ENCODE measurements at regions not wholly inside any gene's neighbourhood (a gene's known extent, or its start where the extent isn't known, plus 50 kb on each side); places are given as distances from the start of the nearest gene placed in this dataset.

DNA sequence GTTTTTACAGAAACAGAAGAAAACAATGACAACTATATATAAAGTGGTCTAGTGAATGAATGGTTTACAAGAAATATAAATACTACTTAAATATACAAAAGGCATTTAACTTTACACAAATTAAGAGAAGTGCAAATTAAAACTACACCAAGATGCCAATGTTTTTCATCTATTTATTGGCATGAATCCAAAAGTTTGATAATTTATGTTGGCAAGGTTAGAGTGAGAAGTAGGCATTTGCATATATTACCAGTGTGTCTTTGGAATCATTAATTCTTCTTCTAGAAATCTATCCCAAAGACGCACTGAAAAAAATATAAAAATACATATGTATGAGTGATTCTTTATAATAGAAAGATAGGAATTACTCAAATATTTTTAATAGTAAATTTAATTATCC lies 457.4 kb downstream of the MDFIC start:
- DNase-seq (ENCODE audit: low read depth in 1 of 2, low spot score in 2 of 2) = no peak
- TF ChIP-seq SAP30 (IDR thresholded peaks at IDR 0.05; ENCODE audit: insufficient read depth, insufficient replicate concordance, low read length) = no peak
- TF ChIP-seq CBX8 (IDR thresholded peaks at IDR 0.05; ENCODE audit: borderline replicate concordance, low read depth, low read length) = no peak
- no peak for TF ChIP-seq RNF2 (IDR thresholded peaks at IDR 0.05; ENCODE audit: borderline replicate concordance, low read depth, low read length, missing control alignments, poor library complexity, severe bottlenecking)
- Histone ChIP-seq H3K23ac (ENCODE audit: insufficient read length) (no peak overlapping the region), H4K20me1 (replicated peaks in 1 of 2; ENCODE audit: control insufficient read depth in 1 of 2, insufficient read depth in 2 of 2, low read length in 2 of 2) (no peaks in the 10 kb centered on the region), H3K27ac (ENCODE audit: low read depth, low read length) (no peak overlapping the region), H3K14ac (ENCODE audit: insufficient read length) (no peak overlapping the region), H2AFZ (ENCODE audit: low read length) (no peak overlapping the region), H3K4ac (replicated peaks; ENCODE audit: insufficient read length, low read depth, low read length) (no peak overlapping the region), H4K5ac (ENCODE audit: insufficient read length, low read depth, low read length) (no peak overlapping the region), H3K23me2 (ENCODE audit: low read depth, low read length) (no peaks in the 10 kb centered on the region), H3K9ac (replicated peaks in 1 of 4; ENCODE audit: extremely low read depth in 1 of 4, low read depth in 3 of 4, low read length in 3 of 4) (no peak overlapping the region), H3K79me2 (ENCODE audit: control insufficient read depth in 1 of 2, insufficient read depth in 2 of 2, low read length in 2 of 2) (no peaks in the 10 kb centered on the region), H3K4me3 (ENCODE audit: extremely low read depth in 1 of 4, insufficient read depth in 2 of 4, low read depth in 3 of 4, low read length in 4 of 4) (no peak overlapping the region), H4K8ac (ENCODE audit: extremely low read depth, insufficient read depth, low read length) (no peak overlapping the region), H4K91ac (replicated peaks; ENCODE audit: insufficient read length, low read length) (no peak overlapping the region), H2BK15ac (ENCODE audit: low read length) (no peak overlapping the region), H3K27me3 (replicated peaks in 1 of 4; ENCODE audit: control insufficient read depth in 3 of 4, extremely low read depth in 1 of 4, insufficient read depth in 3 of 4, low read length in 3 of 4) (no peaks in the 10 kb centered on the region), H3K4me1 (replicated peaks in 1 of 4; ENCODE audit: control insufficient read depth in 3 of 4, insufficient read depth in 4 of 4, low read length in 3 of 4) (no peaks in the 10 kb centered on the region), H2BK20ac (ENCODE audit: low read length) (no peak overlapping the region), H3K9me3 (ENCODE audit: insufficient read depth in 2 of 2, low read depth in 1 of 2, low read length in 1 of 2) (no peaks in the 10 kb centered on the region), H3K79me1 (ENCODE audit: low read depth, low read length) (no peaks in the 10 kb centered on the region), H2BK120ac (replicated peaks; ENCODE audit: low read depth, low read length) (no peak overlapping the region), H3K18ac (ENCODE audit: extremely low read depth, low read length) (no peak overlapping the region), H3K56ac (replicated peaks; ENCODE audit: insufficient read length, low read depth, low read length) (no peak overlapping the region), H2BK12ac (ENCODE audit: low read depth, low read length) (no peak overlapping the region), H3K36me3 (ENCODE audit: control insufficient read depth in 2 of 4, insufficient read depth in 4 of 4, low read length in 3 of 4) (no peaks in the 10 kb centered on the region), H2BK5ac (ENCODE audit: low read depth, low read length) (no peak overlapping the region), H2AK5ac (ENCODE audit: low read depth, low read length) (no peak overlapping the region), H3K4me2 (ENCODE audit: insufficient read depth in 1 of 2, low read depth in 2 of 2, low read length in 2 of 2) (no peak overlapping the region)
- ChIA-PET CTCF (ENCODE audit: partially characterized antibody) (no interaction called here), POLR2A (ENCODE audit: partially characterized antibody) (no interaction called here)
- FAIRE-seq = no peak
- WGBS, 2 experiments (ENCODE audit: extremely low coverage in 1 of 2, insufficient coverage in 1 of 2, insufficient read length in 1 of 2, insufficient replicate concordance in 2 of 2, low coverage in 1 of 2, low lambda C conversion rate in 2 of 2, missing lambda C conversion rate in 1 of 2) = 95% methylated on average over 1 of the region's 1 CpG; no CpG with 5 or more reads in 1 of the 2 experiments
